ENCODE measurements at regions not wholly inside any gene's neighbourhood (a gene's known extent, or its start where the extent isn't known, plus 50 kb on each side); places are given as distances from the start of the nearest gene placed in this dataset.

DNA sequence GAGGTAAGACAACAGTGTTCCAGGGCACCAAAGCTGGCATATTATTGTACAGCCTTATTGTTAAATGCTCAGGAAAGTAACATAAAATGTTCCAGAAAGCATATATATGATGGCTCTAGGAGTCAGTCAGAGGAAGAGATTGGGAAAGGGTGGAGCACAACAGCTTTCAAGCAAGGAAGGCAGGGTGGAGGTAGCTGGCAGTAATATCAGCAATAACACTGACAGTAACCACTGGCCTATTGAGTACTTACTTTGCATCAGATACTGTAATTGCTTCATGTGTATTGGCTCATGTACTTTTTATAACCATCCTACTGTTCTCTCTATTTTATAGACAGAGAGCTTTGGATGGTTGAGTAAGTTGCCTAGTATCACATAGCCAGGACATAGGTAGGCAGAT, 830.2 kb downstream of the DHX35 start:
- in situ Hi-C loops (cut with MboI; ENCODE audit: low sequenced_read_pairs, unreplicated experiment): no loop called here
- no peak for DNase-seq (ENCODE audit: low spot score)
- TF ChIP-seq, protein P1, sequence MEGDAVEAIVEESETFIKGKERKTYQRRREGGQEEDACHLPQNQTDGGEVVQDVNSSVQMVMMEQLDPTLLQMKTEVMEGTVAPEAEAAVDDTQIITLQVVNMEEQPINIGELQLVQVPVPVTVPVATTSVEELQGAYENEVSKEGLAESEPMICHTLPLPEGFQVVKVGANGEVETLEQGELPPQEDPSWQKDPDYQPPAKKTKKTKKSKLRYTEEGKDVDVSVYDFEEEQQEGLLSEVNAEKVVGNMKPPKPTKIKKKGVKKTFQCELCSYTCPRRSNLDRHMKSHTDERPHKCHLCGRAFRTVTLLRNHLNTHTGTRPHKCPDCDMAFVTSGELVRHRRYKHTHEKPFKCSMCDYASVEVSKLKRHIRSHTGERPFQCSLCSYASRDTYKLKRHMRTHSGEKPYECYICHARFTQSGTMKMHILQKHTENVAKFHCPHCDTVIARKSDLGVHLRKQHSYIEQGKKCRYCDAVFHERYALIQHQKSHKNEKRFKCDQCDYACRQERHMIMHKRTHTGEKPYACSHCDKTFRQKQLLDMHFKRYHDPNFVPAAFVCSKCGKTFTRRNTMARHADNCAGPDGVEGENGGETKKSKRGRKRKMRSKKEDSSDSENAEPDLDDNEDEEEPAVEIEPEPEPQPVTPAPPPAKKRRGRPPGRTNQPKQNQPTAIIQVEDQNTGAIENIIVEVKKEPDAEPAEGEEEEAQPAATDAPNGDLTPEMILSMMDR (IDR thresholded peaks at IDR 0.05; ENCODE audit: borderline replicate concordance, control extremely low read depth, extremely low read depth, insufficient read depth, missing control alignments): no peak

DNA sequence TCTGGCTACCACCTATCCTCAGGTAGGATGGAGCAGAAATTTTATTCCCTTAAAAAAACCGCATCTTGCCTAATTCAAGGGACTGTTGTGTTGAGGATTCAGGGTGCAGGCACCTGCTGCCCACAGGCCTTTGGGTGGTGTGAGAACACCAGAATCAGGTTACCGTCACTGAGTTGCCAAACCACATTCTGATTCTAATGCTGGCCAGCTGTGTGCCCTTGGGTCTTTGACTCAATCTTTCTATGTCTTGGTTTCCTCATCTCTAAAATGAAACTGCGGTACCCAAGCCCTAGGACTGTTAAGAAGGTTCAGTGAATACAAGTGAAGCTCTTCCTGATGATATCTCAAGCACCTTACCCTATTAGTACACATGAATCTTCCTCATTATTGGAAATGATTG, 827.3 kb downstream of the DHX35 start:
- in situ Hi-C loops (cut with MboI; ENCODE audit: low sequenced_read_pairs, unreplicated experiment): no loop called here
- TF ChIP-seq, protein P1 (IDR thresholded peaks at IDR 0.05; ENCODE audit: borderline replicate concordance, control extremely low read depth, extremely low read depth, insufficient read depth, missing control alignments): no peak
- DNase-seq (ENCODE audit: low spot score): no peak

DNA sequence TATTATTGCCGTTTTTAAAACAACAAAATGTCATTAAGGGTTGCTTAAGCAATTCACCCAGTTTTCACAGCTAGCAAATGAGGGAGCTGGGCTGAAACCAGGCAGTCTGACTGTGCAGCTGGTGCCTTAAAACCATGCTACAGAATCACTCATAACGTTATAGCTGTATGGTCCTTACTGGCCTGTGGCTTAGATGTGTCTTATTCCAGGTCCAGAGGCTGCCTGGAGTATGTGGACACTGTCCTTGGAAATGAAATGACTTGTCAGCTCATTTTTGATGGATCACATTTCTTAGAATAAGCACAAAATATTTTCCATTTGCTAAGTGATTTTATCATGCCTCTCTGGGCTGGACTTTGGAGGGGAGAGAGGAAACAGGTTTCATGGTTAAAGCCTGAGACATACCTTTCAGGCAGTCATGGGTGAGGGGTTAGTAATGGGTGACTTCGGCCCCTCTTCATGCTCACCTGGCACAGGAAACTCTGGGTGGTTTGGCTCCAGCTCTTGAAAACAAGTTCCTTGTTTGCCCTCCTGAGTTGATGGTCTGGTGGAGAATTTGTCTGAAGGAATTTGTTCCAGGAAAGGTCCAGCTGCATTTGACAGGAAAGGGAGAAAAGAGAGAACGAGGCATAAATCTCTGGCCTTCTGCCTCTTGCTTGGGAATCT, 823.2 kb downstream of the DHX35 start:
- no peak for DNase-seq (ENCODE audit: low spot score)
- TF ChIP-seq, protein P1 (IDR thresholded peaks at IDR 0.05; ENCODE audit: borderline replicate concordance, control extremely low read depth, extremely low read depth, insufficient read depth, missing control alignments): no peak
- in situ Hi-C loops (cut with MboI; ENCODE audit: low sequenced_read_pairs, unreplicated experiment): no loop called here

DNA sequence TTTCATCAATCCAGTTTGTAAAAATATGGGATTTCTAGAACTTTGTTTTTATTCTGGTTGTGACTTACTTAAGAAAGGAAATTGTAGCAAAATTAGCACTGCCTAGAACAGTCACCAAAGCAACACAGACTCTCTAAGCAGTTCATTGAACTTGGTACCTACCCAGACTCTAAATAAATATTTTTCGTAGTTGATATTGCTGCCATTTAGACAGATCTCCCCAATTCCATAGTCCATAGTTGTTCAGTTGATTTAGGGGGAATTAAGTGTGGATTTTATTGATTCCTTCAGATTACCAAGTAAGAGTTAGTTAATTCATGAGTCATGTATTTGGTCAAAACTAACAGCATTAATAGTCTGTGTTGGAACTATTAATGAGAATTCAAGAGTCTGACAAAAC, 822.5 kb downstream of the DHX35 start:
- no peak for DNase-seq (ENCODE audit: low spot score)
- TF ChIP-seq, protein P1 (IDR thresholded peaks at IDR 0.05; ENCODE audit: borderline replicate concordance, control extremely low read depth, extremely low read depth, insufficient read depth, missing control alignments): no peak
- in situ Hi-C loops (cut with MboI; ENCODE audit: low sequenced_read_pairs, unreplicated experiment): no loop called here

DNA sequence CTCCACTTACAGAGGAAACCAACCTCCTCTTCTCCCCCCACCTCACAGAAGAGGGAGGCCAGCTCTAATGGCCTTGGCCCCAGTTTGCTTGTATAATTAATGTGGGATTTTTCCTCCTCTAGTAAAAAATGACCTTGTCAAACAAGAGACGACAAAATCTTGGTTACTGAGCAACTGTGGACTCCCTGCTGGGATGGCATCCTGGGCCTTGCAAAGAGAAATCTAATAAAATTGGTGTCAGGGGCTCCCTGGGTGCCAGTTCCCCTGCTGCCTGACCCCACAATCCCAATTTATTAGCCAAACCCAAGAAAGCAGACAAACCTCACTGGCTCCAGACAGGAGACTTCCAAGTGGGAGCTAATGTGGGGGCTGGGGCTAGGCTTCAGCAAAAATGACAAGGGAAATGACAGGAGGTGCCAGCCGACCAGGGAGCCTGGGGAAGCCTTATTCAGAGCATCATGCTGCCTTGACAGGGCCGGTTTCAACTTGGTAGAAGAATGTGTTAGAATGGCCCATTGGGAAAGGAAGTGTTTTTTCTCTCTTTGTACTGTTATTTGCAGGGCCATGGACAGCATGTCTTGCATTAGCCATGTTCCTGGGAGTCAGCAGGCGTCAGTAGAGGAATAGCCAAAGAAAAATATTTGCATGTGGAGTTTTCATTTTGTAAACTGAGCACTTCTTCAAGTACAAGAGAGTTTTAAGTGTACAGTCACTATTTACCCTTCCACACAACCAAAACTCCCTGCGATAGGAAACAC, 816.9 kb downstream of the DHX35 start:
- TF ChIP-seq, protein P1 (IDR thresholded peaks at IDR 0.05; ENCODE audit: borderline replicate concordance, control extremely low read depth, extremely low read depth, insufficient read depth, missing control alignments): peak; percentile 5
- in situ Hi-C loops (cut with MboI; ENCODE audit: low sequenced_read_pairs, unreplicated experiment): no loop called here
- no peak for DNase-seq (ENCODE audit: low spot score)

DNA sequence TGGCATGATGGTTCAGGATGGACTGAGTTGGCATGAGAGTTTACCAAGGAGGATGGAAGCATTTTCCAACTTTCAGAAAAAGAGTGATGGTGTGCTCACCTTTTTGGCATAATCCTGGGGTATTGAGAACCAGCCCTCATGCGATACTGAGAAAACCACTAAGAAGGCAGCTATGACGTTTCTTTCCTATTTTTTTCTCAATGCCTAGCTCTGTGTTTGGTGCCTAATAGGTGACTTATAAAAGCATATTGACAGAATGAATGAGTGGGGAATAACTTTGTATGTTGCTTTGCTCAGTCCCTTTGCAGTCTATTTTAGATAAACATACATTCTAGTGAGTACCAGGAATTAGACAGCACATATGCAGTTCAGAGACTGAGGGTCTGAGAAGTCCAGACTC, 816.3 kb downstream of the DHX35 start:
- in situ Hi-C loops (cut with MboI; ENCODE audit: low sequenced_read_pairs, unreplicated experiment): no loop called here
- TF ChIP-seq, protein P1 (IDR thresholded peaks at IDR 0.05; ENCODE audit: borderline replicate concordance, control extremely low read depth, extremely low read depth, insufficient read depth, missing control alignments): no peak
- DNase-seq (ENCODE audit: low spot score): no peak
